K562 (cell line): ENCODE measurements at regions not wholly inside any gene's neighbourhood (a gene's known extent, or its start where the extent isn't known, plus 50 kb on each side); places are given as distances from the start of the nearest gene placed in this dataset.

Experiments
- CHCHD3 ChIP-seq: fragments of 250-450 bp; sonication (Bioruptor Pico); IDR thresholded peaks from 2 replicates; pipeline ENCODE4 v2.1.2; 2022; ENCODE audit warnings: mild to moderate bottlenecking
- HIVEP1 ChIP-seq: fragments of 250-450 bp; sonication (Bioruptor Pico); IDR thresholded peaks from 2 replicates; pipeline ENCODE4 v1.4.0; 2020; ENCODE audit warnings: mild to moderate bottlenecking
- HNRNPL ChIP-seq: fragments of 200-400 bp; formaldehyde crosslinking; IDR thresholded peaks from 2 replicates; pipeline ENCODE4 v1.6.1; 2017; ENCODE audit warnings: low read depth, mild to moderate bottlenecking, low read length
- HSF4 ChIP-seq: fragments of 250-450 bp; sonication (Bioruptor Pico); IDR thresholded peaks from 2 replicates; pipeline ENCODE4 v2.1.2; 2022; ENCODE audit warnings: mild to moderate bottlenecking, moderate library complexity, borderline replicate concordance
- KLF16 ChIP-seq: IDR thresholded peaks from 2 replicates; pipeline ENCODE4 v1.6.1; 2016; ENCODE audit warnings: antibody characterized with exemption
- MCM2 ChIP-seq: fragments of 450-650 bp; IDR thresholded peaks from 2 replicates; pipeline ENCODE4 v1.6.1; 2017; ENCODE audit warnings: low read depth, mild to moderate bottlenecking
- MXI1 ChIP-seq: IDR thresholded peaks from 2 replicates; pipeline ENCODE4 v1.6.1; 2011; ENCODE audit warnings: low read depth, mild to moderate bottlenecking, improper control_type of control experiment, low read length
- NONO ChIP-seq, 2 experiments: fragments of 200-400 bp in 1 of 2; fragments of 450-650 bp in 1 of 2; formaldehyde crosslinking in 1 of 2; IDR thresholded peaks; 2 replicates each; pipeline ENCODE4 v1.6.1; 2017; ENCODE audit warnings: low read depth in 2 of 2, mild to moderate bottlenecking in 2 of 2, moderate library complexity in 2 of 2, low read length in 1 of 2
- NUFIP1 ChIP-seq: fragments of 450-650 bp; IDR thresholded peaks from 2 replicates; pipeline ENCODE4 v1.6.1; 2018; ENCODE audit not compliant: partially characterized antibody
- PYGO2 ChIP-seq: fragments of 450-650 bp; IDR thresholded peaks from 2 replicates; pipeline ENCODE4 v1.6.1; 2016; ENCODE audit warnings: mild to moderate bottlenecking, missing genetic modification characterization, moderate library complexity, missing compliant biosample characterization
- RBM17 ChIP-seq: fragments of 200-400 bp; formaldehyde crosslinking; IDR thresholded peaks from 2 replicates; pipeline ENCODE4 v1.6.1; 2017; ENCODE audit warnings: low read depth, mild to moderate bottlenecking, low read length, borderline replicate concordance
- SMARCA4 ChIP-seq: fragments of 450-650 bp; IDR thresholded peaks from 2 replicates; pipeline ENCODE4 v1.6.1; 2016
- U2AF2 ChIP-seq: fragments of 200-400 bp; formaldehyde crosslinking; optimal IDR thresholded peaks from 2 replicates; pipeline ENCODE3; 2017; ENCODE audit warnings: low read depth, mild to moderate bottlenecking, low read length
- YBX1 ChIP-seq: fragments of 450-650 bp; IDR thresholded peaks from 2 replicates; pipeline ENCODE4 v1.7.1; 2016; ENCODE audit warnings: mild to moderate bottlenecking
- ZNF23 ChIP-seq: fragments of 250-450 bp; sonication (Bioruptor Pico); IDR thresholded peaks from 2 replicates; pipeline ENCODE4 v1.4.0; 2020; ENCODE audit warnings: mild to moderate bottlenecking
- ZNF644 ChIP-seq: fragments of 200-800 bp; sonication (Bioruptor generic); IDR thresholded peaks from 2 replicates; pipeline ENCODE4 v1.6.1; 2016; ENCODE audit warnings: low read depth, missing genetic modification characterization, missing compliant biosample characterization
- ZNF778 ChIP-seq: fragments of 450-650 bp; formaldehyde crosslinking; IDR thresholded peaks from 2 replicates; pipeline ENCODE4 v1.4.0; 2020; ENCODE audit warnings: mild to moderate bottlenecking, moderate library complexity
- ZSCAN29 ChIP-seq: fragments of 450-650 bp; IDR thresholded peaks from 2 replicates; pipeline ENCODE4 v1.6.1; 2017
- TF ChIP-seq, protein P1 (sequence below): fragments of 450-650 bp; conservative IDR thresholded peaks from 2 replicates; pipeline ENCODE4 v1.6.1; 2016; ENCODE audit warnings: missing genetic modification characterization, low read depth, mild to moderate bottlenecking, control low read depth, missing compliant biosample characterization
- TF ChIP-seq, protein P2 (sequence below): fragments of 450-650 bp; formaldehyde crosslinking; IDR thresholded peaks from 2 replicates; pipeline ENCODE4 v1.4.0; 2020; ENCODE audit warnings: mild to moderate bottlenecking, mixed read lengths
- TF ChIP-seq, protein P3 (sequence below): fragments of 450-650 bp; IDR thresholded peaks from 2 replicates; pipeline ENCODE4 v1.6.1; 2016; ENCODE audit warnings: antibody characterized with exemption
- TF ChIP-seq, protein P4 (sequence below): fragments of 250-450 bp; sonication (Bioruptor Pico); IDR thresholded peaks from 2 replicates; pipeline ENCODE4 v1.9.0; 2021; ENCODE audit warnings: mild to moderate bottlenecking, inconsistent platforms
- TF ChIP-seq, protein P5 (sequence below): fragments of 250-450 bp; sonication (Bioruptor Pico); IDR thresholded peaks from 2 replicates; pipeline ENCODE4 v1.5.0; 2021

DNA sequence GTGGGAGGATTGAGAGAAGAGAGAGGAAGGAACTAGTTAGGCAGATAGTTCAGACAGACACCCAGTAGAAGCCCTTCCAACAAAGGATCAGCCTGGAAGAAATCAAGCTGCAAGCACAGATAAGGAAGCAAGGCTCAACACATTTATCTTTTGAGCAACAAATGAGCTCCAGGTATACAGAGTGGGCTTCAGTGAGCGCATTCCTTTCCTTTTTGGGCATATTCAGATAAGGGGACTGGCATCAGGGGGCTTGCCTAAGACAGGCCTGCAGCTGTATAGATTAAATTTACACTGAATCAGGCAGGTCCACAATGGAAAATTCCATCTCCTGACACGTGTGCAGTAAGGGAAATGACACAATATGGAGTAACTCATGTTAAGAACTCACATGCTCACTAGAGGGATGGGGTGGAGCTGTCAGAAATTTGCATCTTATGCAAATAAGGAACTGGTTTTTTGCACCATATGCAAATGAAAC, 147.2 kb downstream of the AKR1D1 start (continued):
- TF ChIP-seq NUFIP1 (no peak), ZSCAN29 (no peak), PYGO2 (tag) (peak; percentile 82), ZNF23 (CRISPR knock-in tag) (no peak), CHCHD3 (no peak), HSF4 (peak; percentile 95), MCM2 (no peak), YBX1 (no peak), NONO (IDR thresholded peaks at IDR 0.05; ENCODE audit: low read depth in 2 of 2, low read length in 1 of 2) (0 out of 4 replicates have a peak, but pooled peaks of 1 of the 2 experiments have one; percentile 16), RBM17 (no peak), HNRNPL (no peak), ZNF778 (CRISPR knock-in tag) (no peak), KLF16 (no peak), U2AF2 (no peak), ZNF644 (tag) (0 out of 2 replicates have a peak, but pooled peaks have one; percentile 60), SMARCA4 (peak; percentile 56; the same call in 1 of the 2 replicates), MXI1 (no peak), HIVEP1 (no peak)
- TF ChIP-seq, protein P1, sequence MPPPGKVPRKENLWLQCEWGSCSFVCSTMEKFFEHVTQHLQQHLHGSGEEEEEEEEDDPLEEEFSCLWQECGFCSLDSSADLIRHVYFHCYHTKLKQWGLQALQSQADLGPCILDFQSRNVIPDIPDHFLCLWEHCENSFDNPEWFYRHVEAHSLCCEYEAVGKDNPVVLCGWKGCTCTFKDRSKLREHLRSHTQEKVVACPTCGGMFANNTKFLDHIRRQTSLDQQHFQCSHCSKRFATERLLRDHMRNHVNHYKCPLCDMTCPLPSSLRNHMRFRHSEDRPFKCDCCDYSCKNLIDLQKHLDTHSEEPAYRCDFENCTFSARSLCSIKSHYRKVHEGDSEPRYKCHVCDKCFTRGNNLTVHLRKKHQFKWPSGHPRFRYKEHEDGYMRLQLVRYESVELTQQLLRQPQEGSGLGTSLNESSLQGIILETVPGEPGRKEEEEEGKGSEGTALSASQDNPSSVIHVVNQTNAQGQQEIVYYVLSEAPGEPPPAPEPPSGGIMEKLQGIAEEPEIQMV (tag) = peak; percentile 69
- TF ChIP-seq, protein P2, sequence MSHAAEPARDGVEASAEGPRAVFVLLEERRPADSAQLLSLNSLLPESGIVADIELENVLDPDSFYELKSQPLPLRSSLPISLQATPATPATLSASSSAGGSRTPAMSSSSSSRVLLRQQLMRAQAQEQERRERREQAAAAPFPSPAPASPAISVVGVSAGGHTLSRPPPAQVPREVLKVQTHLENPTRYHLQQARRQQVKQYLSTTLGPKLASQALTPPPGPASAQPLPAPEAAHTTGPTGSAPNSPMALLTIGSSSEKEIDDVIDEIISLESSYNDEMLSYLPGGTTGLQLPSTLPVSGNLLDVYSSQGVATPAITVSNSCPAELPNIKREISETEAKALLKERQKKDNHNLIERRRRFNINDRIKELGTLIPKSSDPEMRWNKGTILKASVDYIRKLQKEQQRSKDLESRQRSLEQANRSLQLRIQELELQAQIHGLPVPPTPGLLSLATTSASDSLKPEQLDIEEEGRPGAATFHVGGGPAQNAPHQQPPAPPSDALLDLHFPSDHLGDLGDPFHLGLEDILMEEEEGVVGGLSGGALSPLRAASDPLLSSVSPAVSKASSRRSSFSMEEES = peak; percentile 25; the same call in 1 of the 2 replicates
- TF ChIP-seq, protein P3, sequence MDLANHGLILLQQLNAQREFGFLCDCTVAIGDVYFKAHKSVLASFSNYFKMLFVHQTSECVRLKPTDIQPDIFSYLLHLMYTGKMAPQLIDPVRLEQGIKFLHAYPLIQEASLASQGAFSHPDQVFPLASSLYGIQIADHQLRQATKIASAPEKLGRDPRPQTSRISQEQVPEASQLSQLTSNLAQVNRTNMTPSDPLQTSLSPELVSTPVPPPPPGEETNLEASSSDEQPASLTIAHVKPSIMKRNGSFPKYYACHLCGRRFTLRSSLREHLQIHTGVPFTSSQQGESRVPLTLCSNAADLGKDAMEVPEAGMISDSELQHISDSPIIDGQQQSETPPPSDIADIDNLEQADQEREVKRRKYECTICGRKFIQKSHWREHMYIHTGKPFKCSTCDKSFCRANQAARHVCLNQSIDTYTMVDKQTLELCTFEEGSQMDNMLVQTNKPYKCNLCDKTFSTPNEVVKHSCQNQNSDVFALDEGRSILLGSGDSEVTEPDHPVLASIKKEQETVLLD = no peak
- TF ChIP-seq, protein P4, sequence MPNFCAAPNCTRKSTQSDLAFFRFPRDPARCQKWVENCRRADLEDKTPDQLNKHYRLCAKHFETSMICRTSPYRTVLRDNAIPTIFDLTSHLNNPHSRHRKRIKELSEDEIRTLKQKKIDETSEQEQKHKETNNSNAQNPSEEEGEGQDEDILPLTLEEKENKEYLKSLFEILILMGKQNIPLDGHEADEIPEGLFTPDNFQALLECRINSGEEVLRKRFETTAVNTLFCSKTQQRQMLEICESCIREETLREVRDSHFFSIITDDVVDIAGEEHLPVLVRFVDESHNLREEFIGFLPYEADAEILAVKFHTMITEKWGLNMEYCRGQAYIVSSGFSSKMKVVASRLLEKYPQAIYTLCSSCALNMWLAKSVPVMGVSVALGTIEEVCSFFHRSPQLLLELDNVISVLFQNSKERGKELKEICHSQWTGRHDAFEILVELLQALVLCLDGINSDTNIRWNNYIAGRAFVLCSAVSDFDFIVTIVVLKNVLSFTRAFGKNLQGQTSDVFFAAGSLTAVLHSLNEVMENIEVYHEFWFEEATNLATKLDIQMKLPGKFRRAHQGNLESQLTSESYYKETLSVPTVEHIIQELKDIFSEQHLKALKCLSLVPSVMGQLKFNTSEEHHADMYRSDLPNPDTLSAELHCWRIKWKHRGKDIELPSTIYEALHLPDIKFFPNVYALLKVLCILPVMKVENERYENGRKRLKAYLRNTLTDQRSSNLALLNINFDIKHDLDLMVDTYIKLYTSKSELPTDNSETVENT (CRISPR knock-in tag) = no peak
- TF ChIP-seq, protein P5, sequence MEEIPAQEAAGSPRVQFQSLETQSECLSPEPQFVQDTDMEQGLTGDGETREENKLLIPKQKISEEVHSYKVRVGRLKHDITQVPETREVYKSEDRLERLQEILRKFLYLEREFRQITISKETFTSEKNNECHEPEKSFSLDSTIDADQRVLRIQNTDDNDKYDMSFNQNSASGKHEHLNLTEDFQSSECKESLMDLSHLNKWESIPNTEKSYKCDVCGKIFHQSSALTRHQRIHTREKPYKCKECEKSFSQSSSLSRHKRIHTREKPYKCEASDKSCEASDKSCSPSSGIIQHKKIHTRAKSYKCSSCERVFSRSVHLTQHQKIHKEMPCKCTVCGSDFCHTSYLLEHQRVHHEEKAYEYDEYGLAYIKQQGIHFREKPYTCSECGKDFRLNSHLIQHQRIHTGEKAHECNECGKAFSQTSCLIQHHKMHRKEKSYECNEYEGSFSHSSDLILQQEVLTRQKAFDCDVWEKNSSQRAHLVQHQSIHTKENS (CRISPR knock-in tag) = no peak
